HL-60 (cell line): ENCODE measurements at regions not wholly inside any gene's neighbourhood (a gene's known extent, or its start where the extent isn't known, plus 50 kb on each side); places are given as distances from the start of the nearest gene placed in this dataset.
"Not testable (repeated sequence)": the region's sequence is repeated elsewhere in the genome, so short reads cannot be mapped to it uniquely, and the experiment has no call there.

Experiments used
- CTCF ChIP-seq: IDR thresholded peaks from one replicate; pipeline ENCODE4 v1.5.1; 2011; ENCODE audit warnings: low read length, control low read depth, inconsistent platforms; ENCODE audit not compliant: insufficient read depth
- GABPA ChIP-seq: IDR thresholded peaks from 2 replicates; pipeline ENCODE4 v1.6.1; 2012; ENCODE audit warnings: low read depth
- POLR2AphosphoS5 ChIP-seq: IDR thresholded peaks from 2 replicates; pipeline ENCODE4 v1.6.1; 2012; ENCODE audit warnings: low read depth

GRCh38 chr3:118807349-118807748 lies 227.3 kb downstream of the IGSF11 start:
- not testable (repeated sequence) for TF ChIP-seq CTCF, POLR2AphosphoS5, GABPA
